ENCODE measurements at regions not wholly inside any gene's neighbourhood (a gene's known extent, or its start where the extent isn't known, plus 50 kb on each side); places are given as distances from the start of the nearest gene placed in this dataset.

DNA sequence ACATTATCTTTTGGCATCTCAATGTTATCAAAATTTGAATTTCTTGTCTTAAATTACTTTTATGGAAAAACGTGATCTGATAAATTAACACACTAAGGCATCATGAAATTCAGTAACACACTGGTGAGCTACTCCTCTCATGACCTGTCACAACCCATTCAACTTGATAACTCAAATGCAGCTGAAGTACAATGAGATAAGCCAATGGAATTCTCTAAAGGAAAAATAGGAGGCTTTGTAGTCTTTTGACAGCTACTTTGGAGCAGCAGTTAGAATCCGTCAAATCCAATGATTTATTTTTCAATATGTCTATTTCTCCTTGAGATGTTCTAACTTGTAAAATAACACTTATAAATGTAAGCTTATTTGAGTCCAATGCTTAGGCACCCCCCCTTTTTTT, 1029.4 kb downstream of the TRHDE start:
- TF ChIP-seq, protein P1, sequence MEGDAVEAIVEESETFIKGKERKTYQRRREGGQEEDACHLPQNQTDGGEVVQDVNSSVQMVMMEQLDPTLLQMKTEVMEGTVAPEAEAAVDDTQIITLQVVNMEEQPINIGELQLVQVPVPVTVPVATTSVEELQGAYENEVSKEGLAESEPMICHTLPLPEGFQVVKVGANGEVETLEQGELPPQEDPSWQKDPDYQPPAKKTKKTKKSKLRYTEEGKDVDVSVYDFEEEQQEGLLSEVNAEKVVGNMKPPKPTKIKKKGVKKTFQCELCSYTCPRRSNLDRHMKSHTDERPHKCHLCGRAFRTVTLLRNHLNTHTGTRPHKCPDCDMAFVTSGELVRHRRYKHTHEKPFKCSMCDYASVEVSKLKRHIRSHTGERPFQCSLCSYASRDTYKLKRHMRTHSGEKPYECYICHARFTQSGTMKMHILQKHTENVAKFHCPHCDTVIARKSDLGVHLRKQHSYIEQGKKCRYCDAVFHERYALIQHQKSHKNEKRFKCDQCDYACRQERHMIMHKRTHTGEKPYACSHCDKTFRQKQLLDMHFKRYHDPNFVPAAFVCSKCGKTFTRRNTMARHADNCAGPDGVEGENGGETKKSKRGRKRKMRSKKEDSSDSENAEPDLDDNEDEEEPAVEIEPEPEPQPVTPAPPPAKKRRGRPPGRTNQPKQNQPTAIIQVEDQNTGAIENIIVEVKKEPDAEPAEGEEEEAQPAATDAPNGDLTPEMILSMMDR (IDR thresholded peaks at IDR 0.05) = no peak
- TF ChIP-seq SIN3A (IDR thresholded peaks at IDR 0.05; ENCODE audit: borderline replicate concordance, insufficient read depth, low read depth, low read length) (no peak), POLR2AphosphoS5 (IDR thresholded peaks at IDR 0.05; ENCODE audit: low read depth, low read length) (no peak), TCF7L2 (IDR thresholded peaks at IDR 0.05; ENCODE audit: low read depth, low read length) (no peak)
- TF ChIP-seq, protein P2, sequence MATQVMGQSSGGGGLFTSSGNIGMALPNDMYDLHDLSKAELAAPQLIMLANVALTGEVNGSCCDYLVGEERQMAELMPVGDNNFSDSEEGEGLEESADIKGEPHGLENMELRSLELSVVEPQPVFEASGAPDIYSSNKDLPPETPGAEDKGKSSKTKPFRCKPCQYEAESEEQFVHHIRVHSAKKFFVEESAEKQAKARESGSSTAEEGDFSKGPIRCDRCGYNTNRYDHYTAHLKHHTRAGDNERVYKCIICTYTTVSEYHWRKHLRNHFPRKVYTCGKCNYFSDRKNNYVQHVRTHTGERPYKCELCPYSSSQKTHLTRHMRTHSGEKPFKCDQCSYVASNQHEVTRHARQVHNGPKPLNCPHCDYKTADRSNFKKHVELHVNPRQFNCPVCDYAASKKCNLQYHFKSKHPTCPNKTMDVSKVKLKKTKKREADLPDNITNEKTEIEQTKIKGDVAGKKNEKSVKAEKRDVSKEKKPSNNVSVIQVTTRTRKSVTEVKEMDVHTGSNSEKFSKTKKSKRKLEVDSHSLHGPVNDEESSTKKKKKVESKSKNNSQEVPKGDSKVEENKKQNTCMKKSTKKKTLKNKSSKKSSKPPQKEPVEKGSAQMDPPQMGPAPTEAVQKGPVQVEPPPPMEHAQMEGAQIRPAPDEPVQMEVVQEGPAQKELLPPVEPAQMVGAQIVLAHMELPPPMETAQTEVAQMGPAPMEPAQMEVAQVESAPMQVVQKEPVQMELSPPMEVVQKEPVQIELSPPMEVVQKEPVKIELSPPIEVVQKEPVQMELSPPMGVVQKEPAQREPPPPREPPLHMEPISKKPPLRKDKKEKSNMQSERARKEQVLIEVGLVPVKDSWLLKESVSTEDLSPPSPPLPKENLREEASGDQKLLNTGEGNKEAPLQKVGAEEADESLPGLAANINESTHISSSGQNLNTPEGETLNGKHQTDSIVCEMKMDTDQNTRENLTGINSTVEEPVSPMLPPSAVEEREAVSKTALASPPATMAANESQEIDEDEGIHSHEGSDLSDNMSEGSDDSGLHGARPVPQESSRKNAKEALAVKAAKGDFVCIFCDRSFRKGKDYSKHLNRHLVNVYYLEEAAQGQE (IDR thresholded peaks at IDR 0.05; ENCODE audit: insufficient read depth in 1 of 2, low read depth in 2 of 2, low read length in 1 of 2) = no peak

All from Panc1 (cell line).